Head of caudate nucleus (tissue), 42 donors: ENCODE measurements at regions not wholly inside any gene's neighbourhood (a gene's known extent, or its start where the extent isn't known, plus 50 kb on each side); places are given as distances from the start of the nearest gene placed in this dataset.
A peak's percentile ranks its signal among the peaks of the same experiment; 100 is the strongest.

Source experiments
- DNase-seq, 42 donors: peaks; one replicate each; pipeline versions ENCODE4 v3.0.0 to v3.0.0-alpha.2; 2020 to 2021; ENCODE audit warnings: mixed read lengths in 7 of 42
- intact Hi-C: fragments of 100-400 bp; cut with DNase I; formaldehyde crosslinking; loops from one replicate; pipeline ENCODE4 v1.15.0; 2022

DNA sequence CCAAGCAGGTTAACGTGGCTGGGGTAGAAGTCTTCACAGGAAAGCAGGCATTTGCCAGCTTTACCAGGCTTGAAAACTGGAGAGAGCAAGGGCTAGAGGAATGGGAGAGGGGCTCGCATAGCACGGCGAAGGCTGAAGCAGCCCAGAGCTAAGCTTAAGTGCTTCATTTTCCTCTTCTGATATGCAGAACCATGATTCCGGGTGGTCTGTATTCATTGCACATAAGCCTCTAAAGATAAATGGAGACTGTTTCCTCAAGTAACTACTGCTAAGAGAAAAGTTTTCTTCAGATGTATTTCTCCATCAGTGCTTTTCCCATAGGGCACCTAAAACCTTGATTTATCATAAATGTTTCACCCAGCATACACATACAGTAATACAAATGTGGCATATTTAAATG lies 414.1 kb downstream of the MLLT3 start:
- DNase-seq, result no peak

DNA sequence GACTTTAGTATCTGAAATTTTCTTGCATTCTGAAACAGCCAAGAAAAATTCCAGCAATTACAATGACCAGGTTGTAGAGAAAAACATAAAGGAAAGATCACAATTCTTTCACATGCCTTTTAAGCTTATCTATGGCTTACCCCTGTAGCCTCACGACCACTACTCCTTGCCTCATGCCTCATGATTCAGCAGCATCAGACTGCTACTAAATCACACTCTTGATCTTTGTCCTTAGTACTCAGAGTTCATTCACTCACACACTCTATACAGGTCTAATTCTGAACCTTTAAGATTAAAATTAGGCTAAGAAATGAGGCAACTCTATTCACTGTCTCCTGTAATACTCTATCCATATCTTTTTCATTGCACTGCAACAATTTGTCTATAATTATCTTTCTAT lies 415.1 kb downstream of the MLLT3 start:
- intact Hi-C loops, result no loop called here
- no peak for DNase-seq

More for the DNA sequence above, 414.1 kb downstream of the MLLT3 start:
- intact Hi-C loops, result no loop called here

DNA sequence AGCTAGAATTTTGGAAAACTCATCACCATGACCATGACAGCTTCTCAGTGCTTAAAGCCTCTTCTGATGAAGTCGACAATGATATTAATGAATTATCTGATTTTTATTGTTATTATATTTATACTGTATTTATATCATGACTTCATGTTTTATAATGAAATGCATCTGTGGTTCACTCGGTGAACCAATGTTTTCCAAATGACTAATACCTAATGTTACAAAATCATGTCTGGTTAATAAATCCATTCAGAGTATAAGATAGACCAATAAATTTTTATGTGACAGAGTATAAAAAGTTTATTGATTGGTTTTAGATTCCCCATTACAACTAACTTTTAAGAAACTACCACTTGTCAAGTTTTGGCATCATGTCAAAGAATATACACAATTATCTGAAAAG lies 416.5 kb downstream of the MLLT3 start:
- intact Hi-C loops, result no loop called here
- no peak for DNase-seq

DNA sequence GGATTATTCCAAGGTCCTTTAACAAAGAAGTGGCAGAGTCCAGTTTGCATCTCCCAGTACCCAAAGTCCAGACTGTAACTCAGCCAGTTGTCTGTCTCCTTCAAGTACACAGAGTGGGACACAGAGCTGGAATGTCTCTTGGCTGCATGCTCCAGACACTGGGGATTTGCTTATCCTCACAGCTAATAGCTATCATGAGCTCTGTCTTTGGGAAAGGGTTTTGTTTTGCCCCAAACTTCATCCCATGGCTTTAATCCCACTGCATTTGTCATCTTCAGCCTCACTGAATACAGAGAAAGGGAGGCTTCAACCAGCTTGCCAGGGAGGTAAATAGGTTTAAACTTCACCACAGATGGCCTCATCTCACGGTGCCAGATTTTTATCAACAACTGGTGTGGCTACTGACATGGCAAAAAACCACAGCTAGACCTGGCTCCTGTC lies 412.2 kb upstream of the SLC24A2 start:
- peak in 1 of 42 donors; percentile 5 for DNase-seq
- intact Hi-C loops, result no loop called here

DNA sequence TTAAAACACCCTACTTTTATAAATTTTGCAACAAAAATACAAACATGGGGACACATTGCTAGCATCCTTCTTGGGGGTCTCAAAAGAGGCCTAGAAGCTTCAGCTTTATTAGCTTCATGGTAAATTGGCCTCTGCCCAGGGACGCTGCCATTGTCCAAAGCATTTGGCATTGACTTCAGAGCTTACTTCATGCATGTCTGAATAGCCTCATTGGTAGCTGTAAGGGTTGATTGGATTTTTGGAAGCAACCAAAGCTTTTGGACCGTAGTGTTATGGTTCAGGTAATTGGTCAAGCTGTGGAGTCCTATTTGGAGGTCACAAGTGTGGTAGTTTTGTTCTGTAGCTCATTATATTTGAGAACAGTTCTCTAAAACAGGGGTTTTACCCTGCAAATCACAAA lies 411.7 kb upstream of the SLC24A2 start:
- intact Hi-C loops, result no loop called here

DNA sequence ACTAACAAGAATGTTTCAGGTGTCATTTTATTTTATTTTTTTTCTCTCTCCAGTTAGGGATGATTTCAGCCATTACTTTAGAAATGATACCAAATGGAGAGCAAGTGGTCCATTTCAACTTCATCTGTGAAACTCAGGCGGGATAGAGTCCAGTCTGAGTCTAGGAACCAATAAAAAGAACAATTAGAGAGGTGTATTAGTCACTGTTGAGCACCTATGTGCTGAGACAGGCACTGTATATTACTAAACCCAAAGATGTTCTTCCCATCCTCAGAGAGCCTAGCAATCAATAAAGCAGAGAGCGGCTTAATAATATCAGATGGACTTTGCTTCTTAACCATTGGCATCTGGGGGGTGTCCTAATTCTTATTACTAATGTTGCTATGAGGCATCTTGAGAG lies 410.3 kb upstream of the SLC24A2 start:
- intact Hi-C loops, result no loop called here

More for the DNA sequence above, 411.7 kb upstream of the SLC24A2 start:
- DNase-seq, result peak in 3 of 42 donors; percentile 3 to 29 (median 19)

DNA sequence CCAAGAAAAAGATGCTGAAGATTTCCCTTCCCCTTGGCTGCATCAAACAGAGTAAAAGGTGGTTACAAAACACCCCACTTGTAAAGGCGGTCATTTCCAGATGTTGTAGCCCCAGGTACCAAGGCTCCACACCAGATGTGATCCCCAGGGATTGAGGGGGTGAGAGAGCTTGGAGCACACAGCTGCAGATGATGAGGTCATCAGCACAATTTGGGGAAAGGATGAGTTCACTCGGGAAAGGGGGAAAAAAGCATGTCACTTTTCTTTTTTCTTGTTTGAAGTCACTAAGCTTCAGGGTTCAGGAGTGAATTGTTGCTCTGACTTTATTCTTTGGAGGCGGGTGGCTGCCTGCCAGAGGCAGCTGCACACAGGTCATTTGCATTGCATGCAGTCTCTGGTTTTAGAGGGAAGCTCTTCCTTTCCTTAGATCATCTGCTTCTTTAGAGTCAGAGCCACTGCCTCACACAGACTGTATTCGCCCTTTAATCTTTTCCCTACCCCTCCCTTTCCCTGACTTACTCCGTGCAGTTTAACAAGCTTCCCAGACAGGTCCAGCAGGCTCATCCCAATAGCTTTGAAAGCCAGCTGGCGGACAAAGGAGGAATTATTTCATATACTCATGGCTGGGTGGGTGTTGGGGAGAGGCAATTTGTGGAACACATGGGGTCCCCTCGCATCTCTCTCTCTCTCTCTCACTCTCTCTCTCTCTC lies 409.3 kb upstream of the SLC24A2 start:
- DNase-seq, result no peak
- intact Hi-C loops, result no loop called here

More for the DNA sequence above, 410.3 kb upstream of the SLC24A2 start:
- DNase-seq, result no peak

DNA sequence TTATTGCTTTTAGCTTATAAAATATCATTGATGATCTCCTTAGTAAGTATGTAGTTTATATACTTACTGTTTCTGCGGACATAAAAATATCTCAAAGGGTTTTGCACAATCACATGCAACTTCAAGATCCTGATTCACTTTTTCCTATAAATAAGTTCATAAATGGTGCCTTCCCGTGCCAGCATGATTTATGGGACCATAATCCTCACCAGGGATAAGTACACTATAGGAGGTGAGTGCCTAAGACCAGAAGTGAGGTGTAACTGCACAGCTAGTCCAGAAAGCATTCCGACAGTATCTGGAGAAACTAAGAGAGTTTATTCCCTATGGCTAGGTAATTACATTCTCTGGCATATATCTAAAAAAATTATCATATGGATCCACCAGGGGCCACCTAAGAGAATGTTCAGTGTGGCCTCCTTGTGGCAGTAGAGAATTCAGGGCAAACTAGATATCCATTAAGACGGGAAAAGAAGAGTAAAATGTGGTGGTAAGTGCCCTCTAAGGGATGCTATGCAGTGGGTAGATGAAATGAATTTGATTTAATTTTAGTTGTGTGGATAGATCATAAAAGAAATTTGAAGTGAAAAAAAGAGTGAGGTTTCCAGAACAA lies 402.5 kb upstream of the SLC24A2 start:
- no peak for DNase-seq
- intact Hi-C loops, result no loop called here

DNA sequence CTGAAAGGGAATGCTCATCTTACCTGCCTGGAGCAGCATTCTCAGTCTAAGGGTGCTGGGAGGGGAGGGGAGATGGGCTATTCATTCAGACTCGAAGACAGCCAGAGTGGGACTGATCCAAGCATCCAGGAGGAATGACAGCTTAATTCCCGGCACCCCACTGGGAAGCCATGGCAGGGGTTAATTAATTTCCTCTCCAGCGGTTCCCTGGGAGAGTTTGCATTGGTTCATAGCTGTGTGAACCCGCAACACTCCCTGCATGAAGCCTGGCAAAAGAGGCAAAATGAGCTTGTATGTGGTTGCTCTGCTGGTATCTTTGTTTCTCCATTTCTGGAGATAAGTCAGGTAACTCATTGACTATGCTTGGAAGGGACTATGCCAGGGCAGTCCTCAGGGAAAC lies 401.0 kb upstream of the SLC24A2 start:
- no peak for DNase-seq
- intact Hi-C loops, result no loop called here

DNA sequence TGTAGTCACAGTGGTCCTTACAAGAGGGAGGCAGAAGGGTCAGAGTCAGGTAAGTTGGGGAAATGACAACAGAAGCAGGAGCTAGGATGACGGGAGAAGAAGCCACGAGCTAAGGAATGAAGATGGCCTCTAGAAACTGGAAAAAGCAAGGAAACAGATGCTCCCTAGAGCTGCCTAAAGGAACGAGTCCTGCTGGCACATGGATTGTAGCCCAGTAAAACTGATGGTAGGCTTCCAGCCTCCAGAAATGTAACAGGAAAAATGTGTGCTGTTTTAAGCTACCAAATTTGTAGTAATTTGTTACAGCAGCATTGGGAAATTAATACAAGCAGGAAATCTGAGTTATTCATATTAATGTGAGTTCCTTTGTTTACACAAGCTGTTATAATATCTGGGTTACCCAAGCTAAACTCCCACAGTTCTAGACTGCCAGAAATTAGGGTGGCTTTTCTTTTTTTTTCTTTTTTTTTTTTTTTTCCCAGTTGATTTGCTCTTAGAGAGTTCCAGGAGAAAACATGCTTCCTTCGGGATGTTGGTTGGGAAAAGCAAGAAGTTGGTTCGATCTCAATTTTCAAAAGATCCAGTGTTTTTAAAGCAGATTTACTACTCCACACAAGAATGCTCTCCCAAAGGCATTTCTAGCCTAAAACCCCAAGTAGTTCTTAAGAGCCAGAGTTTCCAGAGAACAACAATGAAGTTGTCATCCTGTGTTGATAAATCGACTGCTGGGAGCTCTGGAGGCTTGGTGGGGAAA lies 400.0 kb upstream of the SLC24A2 start:
- intact Hi-C loops, result no loop called here
- DNase-seq, result no peak

DNA sequence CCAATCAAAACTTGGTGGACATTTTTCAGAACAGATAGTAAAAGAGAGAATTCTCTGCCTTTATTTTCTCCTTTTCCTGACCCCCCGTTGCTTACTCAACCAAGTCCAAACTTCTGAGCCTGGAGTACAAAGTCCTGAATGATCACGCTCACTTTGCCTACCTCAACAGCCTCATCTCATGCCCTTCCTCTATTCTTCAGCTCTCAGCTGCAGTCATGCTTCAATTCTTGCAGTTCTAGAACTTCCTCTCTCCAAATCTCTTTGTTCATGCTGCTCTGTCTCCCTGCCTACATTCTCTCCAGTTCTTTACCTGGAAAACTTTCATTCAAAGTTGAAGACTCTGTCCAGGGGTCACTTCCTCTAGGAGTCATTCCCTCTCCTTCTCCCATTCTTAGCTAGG lies 398.5 kb upstream of the SLC24A2 start:
- DNase-seq, result no peak
- intact Hi-C loops, result no loop called here

DNA sequence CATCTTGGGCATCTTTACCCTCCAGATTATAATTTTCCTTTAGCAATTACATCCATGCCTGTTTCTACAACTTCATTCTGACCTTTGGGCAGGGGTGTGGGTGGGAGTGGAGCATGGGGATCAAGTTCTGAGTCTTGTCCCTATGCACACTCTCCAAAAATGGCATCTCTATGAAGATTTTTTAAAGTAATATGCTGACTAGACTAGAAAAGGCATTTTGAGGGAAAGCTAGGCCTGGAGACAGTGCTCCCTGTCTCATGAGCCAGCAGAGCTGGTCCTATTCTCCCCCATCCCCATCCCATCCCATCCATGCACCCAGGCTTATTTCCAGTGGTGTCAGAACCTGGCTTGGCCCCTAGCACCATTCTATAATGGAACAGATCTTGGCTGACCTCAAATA lies 398.0 kb upstream of the SLC24A2 start:
- intact Hi-C loops, result no loop called here
- DNase-seq, result no peak

DNA sequence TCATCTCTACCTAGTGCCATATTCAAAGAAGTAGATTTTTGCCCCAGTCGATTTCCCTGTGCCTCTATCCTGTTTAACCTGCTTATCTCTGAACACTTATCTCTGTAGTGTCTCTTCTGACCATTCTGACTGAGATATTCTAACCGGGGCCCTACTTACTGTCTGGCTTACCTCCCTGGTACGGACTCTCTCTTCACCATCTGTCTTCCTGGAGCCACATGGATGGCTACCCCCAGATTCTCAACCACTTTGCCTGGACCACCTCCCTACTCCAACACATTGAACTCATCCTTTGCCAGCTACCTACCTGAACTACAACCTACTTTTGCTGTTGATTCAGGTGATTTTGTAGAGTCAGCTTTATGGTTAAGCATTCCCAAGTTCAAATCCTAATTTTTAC lies 397.4 kb upstream of the SLC24A2 start:
- intact Hi-C loops, result no loop called here

DNA sequence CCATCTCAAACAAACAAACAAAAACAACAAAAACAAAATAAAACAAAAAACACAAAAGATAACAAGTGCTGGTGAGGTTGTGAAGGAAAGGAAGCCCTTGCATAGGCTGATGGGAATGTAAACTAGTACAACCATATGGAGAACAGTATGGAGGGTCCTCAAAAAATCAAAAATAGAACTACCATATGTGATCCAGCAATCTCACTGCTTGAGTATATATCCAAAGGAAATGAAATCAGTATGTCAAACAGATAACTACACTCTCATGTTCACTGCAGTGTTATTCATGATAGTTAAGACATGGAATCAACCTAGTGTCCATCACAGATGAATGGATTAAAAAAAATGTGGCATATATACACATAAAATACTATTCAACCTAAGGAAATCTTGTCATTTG lies 395.7 kb upstream of the SLC24A2 start:
- intact Hi-C loops, result no loop called here
- no peak for DNase-seq

More for the DNA sequence above, 397.4 kb upstream of the SLC24A2 start:
- no peak for DNase-seq

DNA sequence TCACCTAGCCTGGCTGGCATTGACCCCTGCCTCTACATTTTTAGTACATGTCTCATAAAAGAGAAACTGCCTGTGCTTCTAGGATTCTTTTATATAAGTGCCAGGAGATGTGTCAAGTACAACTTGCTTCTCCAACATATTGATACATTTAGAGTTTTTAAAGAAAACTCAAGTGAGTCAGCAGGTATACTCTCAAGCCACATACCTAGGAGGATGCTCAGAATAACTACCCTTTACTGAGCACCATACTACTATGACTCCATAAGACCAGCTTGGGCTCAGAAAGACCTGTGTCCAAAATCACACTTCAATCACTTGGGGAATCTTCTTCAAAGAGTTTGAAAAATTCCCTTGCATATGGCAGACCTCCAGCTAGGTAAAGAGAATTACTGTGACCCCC lies 389.8 kb upstream of the SLC24A2 start:
- intact Hi-C loops, result no loop called here
- no peak for DNase-seq

DNA sequence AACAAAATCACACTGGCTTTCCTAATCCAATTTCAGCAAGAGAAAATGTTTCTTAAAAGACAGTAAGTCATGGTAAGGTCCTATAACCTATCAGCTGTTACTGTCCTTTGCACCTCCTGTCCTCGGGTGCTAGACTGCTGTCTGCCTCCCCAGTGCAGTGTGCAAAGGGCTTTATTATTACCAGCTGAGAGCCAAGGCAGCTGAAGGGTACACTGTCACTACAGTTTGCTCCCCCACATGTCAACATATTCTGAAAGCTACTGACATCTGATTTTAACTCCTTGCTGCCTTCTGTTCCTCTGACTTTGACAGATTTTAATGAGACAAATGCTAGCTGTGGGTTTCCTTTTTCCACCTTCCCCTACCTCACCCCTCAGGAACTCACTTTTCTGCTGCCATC lies 389.4 kb upstream of the SLC24A2 start:
- no peak for DNase-seq
- intact Hi-C loops, result no loop called here

DNA sequence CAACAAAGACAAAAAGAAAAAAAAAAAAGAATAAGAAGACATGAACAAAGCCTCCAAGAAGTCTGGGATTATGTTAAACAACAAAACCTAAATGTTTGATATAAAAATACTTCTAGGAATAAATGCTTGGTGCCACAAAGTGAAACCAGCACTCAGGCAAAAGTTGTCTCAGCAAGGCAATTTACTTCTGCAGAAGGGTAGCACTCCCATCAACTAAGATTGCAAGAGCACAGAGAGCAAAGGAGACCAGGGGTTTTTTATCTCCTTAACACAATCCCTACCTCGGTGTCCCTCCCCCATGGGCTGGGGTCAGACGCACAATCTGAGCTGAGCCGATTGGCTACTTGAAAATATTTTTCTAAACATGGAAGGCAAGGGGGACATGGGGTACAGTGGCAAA lies 381.3 kb upstream of the SLC24A2 start:
- DNase-seq, result no peak
- intact Hi-C loops, result no loop called here

DNA sequence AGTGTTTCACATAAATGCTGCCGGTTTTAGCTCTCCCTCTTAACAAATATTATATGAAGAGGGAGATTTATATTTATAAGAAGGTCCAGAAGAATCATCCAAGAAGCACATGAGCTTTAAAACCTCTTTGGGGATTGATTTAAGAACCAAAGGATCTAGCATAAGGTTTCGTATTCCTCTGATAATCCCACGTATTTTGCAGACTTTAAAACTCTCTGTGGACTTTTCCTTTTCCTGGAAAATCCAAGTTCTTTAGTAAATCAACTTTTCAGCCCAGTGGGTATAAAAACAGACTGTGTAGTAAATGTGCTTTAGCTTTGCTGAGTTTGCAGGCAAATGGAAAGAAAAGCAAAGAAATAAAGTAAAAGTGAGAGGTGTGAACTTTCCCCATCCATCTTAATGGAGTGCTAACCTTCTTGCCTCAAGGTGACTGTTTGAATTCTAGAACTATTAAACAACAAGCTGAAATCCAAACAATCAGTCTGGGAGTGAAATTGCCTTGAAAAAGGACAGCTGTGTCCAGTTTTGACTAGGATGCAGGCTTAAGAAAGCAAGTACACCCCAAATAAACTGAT lies 363.4 kb upstream of the SLC24A2 start:
- intact Hi-C loops, result no loop called here

DNA sequence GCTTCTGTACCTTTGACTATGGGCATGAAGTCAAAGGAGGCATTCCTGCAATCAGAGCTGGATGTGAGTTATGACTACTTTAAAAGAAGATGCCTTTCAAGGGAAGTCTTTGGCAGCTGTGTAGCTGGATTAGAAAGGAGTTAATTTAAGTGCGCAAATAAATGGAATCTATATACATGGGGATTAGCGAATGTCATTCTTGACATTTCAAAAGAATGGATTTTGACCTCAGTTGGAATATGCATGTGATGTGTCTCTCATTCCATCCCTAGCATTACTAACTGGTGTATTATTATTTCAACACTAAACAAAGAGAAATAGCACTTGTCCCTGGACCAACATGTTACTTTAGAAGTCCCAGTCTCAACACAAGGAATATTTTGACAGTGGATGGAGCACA lies 359.6 kb upstream of the SLC24A2 start:
- intact Hi-C loops, result no loop called here
- no peak for DNase-seq

More for the DNA sequence above, 363.4 kb upstream of the SLC24A2 start:
- DNase-seq, result no peak

DNA sequence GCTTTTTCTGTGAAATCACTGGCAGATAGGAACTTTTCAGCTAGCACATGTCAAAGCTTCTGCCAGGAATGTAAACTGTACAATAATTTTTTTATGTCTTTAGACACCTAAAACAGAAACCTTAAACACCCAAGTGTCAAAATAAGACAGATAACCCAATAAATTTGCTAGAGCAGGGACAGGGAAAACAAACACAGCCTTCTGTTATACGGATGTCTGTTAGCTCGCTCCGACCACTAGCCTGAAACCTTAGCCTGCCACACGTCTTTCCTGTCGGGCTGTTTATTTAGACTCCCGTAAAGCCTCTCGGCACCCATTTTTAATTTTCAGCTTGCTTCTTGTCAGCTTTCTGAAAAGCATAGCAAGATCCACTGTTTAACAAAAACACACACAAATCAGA lies 355.4 kb upstream of the SLC24A2 start:
- DNase-seq, result no peak
- intact Hi-C loops, result no loop called here
